ENCODE measurements at regions not wholly inside any gene's neighbourhood (a gene's known extent, or its start where the extent isn't known, plus 50 kb on each side); places are given as distances from the start of the nearest gene placed in this dataset.

- DNase-seq = no peak
These were observed 412.4 kb downstream of the CTTN start for GRCh38 chr11:70810681-70811080.

GRCh38 chr11:70811483-70811882 is 413.2 kb downstream of the CTTN start:
- DNase-seq = no peak

GRCh38 chr11:70811915-70812314 is 413.6 kb downstream of the CTTN start:
- DNase-seq = no peak

GRCh38 chr11:70812472-70812871 is 414.1 kb downstream of the CTTN start:
- DNase-seq = no peak

- no peak for DNase-seq
These were observed 415.3 kb downstream of the CTTN start for GRCh38 chr11:70813651-70814050.

GRCh38 chr11:70815485-70815832 is 417.1 kb downstream of the CTTN start:
- DNase-seq = no peak

- no peak for DNase-seq
These were observed 417.9 kb downstream of the CTTN start for GRCh38 chr11:70816156-70816678.

GRCh38 chr11:70818351-70818750 is 420.0 kb downstream of the CTTN start:
- DNase-seq = no peak

GRCh38 chr11:70819022-70819421 is 420.7 kb downstream of the CTTN start:
- DNase-seq = no peak

- DNase-seq = no peak
These were observed 422.0 kb downstream of the CTTN start for GRCh38 chr11:70820311-70820710.

- no peak for DNase-seq
These were observed 422.4 kb downstream of the CTTN start for GRCh38 chr11:70820712-70821111.

- DNase-seq = no peak
These were observed 425.4 kb downstream of the CTTN start for GRCh38 chr11:70823771-70824170.

- no peak for DNase-seq
These were observed 426.4 kb downstream of the CTTN start for GRCh38 chr11:70824605-70825245.

GRCh38 chr11:70825893-70826540 is 426.4 kb downstream of the SHANK2 start:
- no peak for DNase-seq

- no peak for DNase-seq
These were observed 425.6 kb downstream of the SHANK2 start for GRCh38 chr11:70826541-70827335.

- DNase-seq = no peak
These were observed 423.7 kb downstream of the SHANK2 start for GRCh38 chr11:70828593-70829082.

GRCh38 chr11:70829134-70829885 is 423.1 kb downstream of the SHANK2 start:
- DNase-seq = no peak

- no peak for DNase-seq
These were observed 422.5 kb downstream of the SHANK2 start for GRCh38 chr11:70829886-70830272.

- no peak for DNase-seq
These were observed 419.4 kb downstream of the SHANK2 start for GRCh38 chr11:70833011-70833410.

GRCh38 chr11:70833554-70833953 is 418.8 kb downstream of the SHANK2 start:
- DNase-seq = no peak

GRCh38 chr11:70834277-70834940 is 418.0 kb downstream of the SHANK2 start:
- DNase-seq = no peak

GRCh38 chr11:70834984-70835560 is 417.3 kb downstream of the SHANK2 start:
- no peak for DNase-seq

Measured in stimulated activated CD4-positive, alpha-beta T cell treated with anti-CD3 and anti-CD28 coated beads, Interleukin-15, amount 100 ng/mL, for 24 hours (primary cell).